HEK293 (cell line): ENCODE measurements at regions not wholly inside any gene's neighbourhood (a gene's known extent, or its start where the extent isn't known, plus 50 kb on each side); places are given as distances from the start of the nearest gene placed in this dataset.

ENCODE experiments used
- CTCF ChIA-PET: fragments of 350-600 bp; formaldehyde crosslinking; extraction: SDS; loops from one replicate; lab custom pipeline; 2021; ENCODE audit warnings: antibody characterized with exemption; lab: Yijun Ruan, JAX
- POLR2A ChIA-PET: fragments of 300-600 bp; formaldehyde crosslinking; extraction: SDS; loops from one replicate; lab custom pipeline; 2020; ENCODE audit warnings: antibody characterized with exemption, inconsistent platforms; lab: Yijun Ruan, JAX
- H3K27ac ChIP-seq: fragments of 200-500 bp; sonication (Bioruptor generic); 2 replicates; pipeline ENCODE4 v1.5.1; 2014; ENCODE audit warnings: low read depth, low read length, control low read depth, inconsistent platforms; ENCODE audit errors: extremely low read depth
- H3K36me3 ChIP-seq, 2 experiments: fragments of 200-500 bp in 1 of 2; sonication (Bioruptor generic) in 1 of 2; 1 replicate in 1 of 2; 2 replicates in 1 of 2; pipeline ENCODE4 v1.5.1; 2014 to 2017; ENCODE audit warnings: inconsistent platforms in 2 of 2, low read length in 2 of 2; ENCODE audit not compliant: control insufficient read depth in 2 of 2, insufficient read depth in 1 of 2
- H3K4me1 ChIP-seq: fragments of 200-500 bp; sonication (Bioruptor generic); 2 replicates; pipeline ENCODE4 v1.5.1; 2014; ENCODE audit warnings: mild to moderate bottlenecking, low read length, inconsistent platforms; ENCODE audit not compliant: control insufficient read depth, insufficient read depth
- H3K4me3 ChIP-seq: 2 replicates; pipeline ENCODE4 v1.5.1; 2011; ENCODE audit warnings: low read depth, mild to moderate bottlenecking, control low read depth, low read length, moderate library complexity
- H3K9me3 ChIP-seq: fragments of 200-500 bp; sonication (Bioruptor generic); 2 replicates; pipeline ENCODE4 v1.5.1; 2014; ENCODE audit warnings: low read depth, low read length, inconsistent platforms; ENCODE audit not compliant: control insufficient read depth, insufficient read depth
- GLI2 ChIP-seq: fragments of 450-650 bp; formaldehyde crosslinking; IDR thresholded peaks from 2 replicates; pipeline ENCODE4; 2017; ENCODE audit warnings: missing biosample characterization, missing genetic modification characterization, low read depth, borderline replicate concordance
- GLIS2 ChIP-seq: fragments of 450-650 bp; formaldehyde crosslinking; IDR thresholded peaks from 2 replicates; pipeline ENCODE4 v1.5.1; 2016; ENCODE audit warnings: missing biosample characterization, missing genetic modification characterization
- INSM2 ChIP-seq: fragments of 450-650 bp; formaldehyde crosslinking; IDR thresholded peaks from 2 replicates; pipeline ENCODE4 v1.5.1; 2016; ENCODE audit warnings: missing biosample characterization, missing genetic modification characterization
- PRDM6 ChIP-seq: fragments of 450-650 bp; formaldehyde crosslinking; IDR thresholded peaks from 2 replicates; pipeline ENCODE4 v1.5.1; 2017; ENCODE audit warnings: missing biosample characterization, missing genetic modification characterization
- RBAK ChIP-seq: fragments of 450-650 bp; formaldehyde crosslinking; IDR thresholded peaks from 2 replicates; pipeline ENCODE4 v1.5.1; 2016; ENCODE audit warnings: missing biosample characterization, missing genetic modification characterization
- ZNF138 ChIP-seq: fragments of 450-650 bp; formaldehyde crosslinking; IDR thresholded peaks from 2 replicates; pipeline ENCODE4 v1.5.1; 2016; ENCODE audit warnings: missing biosample characterization, missing genetic modification characterization, borderline replicate concordance
- ZNF169 ChIP-seq: fragments of 450-650 bp; formaldehyde crosslinking; IDR thresholded peaks from 2 replicates; pipeline ENCODE4 v1.5.1; 2016; ENCODE audit warnings: missing biosample characterization, missing genetic modification characterization
- ZNF214 ChIP-seq: fragments of 450-650 bp; formaldehyde crosslinking; IDR thresholded peaks from 2 replicates; pipeline ENCODE4 v1.5.1; 2017; ENCODE audit warnings: missing biosample characterization, mild to moderate bottlenecking, missing genetic modification characterization, borderline replicate concordance
- ZNF221 ChIP-seq: fragments of 450-650 bp; formaldehyde crosslinking; IDR thresholded peaks from 2 replicates; pipeline ENCODE4 v1.5.1; 2017; ENCODE audit warnings: missing biosample characterization, missing genetic modification characterization, borderline replicate concordance
- ZNF280D ChIP-seq: fragments of 450-650 bp; formaldehyde crosslinking; IDR thresholded peaks from 2 replicates; pipeline ENCODE4 v1.5.1; 2016; ENCODE audit warnings: missing biosample characterization, missing genetic modification characterization
- ZNF394 ChIP-seq: fragments of 450-650 bp; formaldehyde crosslinking; IDR thresholded peaks from 2 replicates; pipeline ENCODE4 v1.5.1; 2016; ENCODE audit warnings: missing biosample characterization, missing genetic modification characterization, mild to moderate bottlenecking, moderate library complexity, borderline replicate concordance
- ZNF623 ChIP-seq: fragments of 450-650 bp; formaldehyde crosslinking; IDR thresholded peaks from 2 replicates; pipeline ENCODE4 v1.5.1; 2016; ENCODE audit warnings: missing biosample characterization, missing genetic modification characterization
- ZNF677 ChIP-seq: fragments of 450-650 bp; IDR thresholded peaks from 2 replicates; pipeline ENCODE4 v1.5.0; 2018; ENCODE audit warnings: missing biosample characterization, mild to moderate bottlenecking, missing genetic modification characterization, moderate library complexity
- ZNF776 ChIP-seq: fragments of 450-650 bp; formaldehyde crosslinking; IDR thresholded peaks from 2 replicates; pipeline ENCODE4 v1.5.0; 2017; ENCODE audit warnings: missing biosample characterization, missing genetic modification characterization, borderline replicate concordance
- TF ChIP-seq, protein P1 (sequence below): fragments of 450-650 bp; formaldehyde crosslinking; IDR thresholded peaks from 2 replicates; pipeline ENCODE4 v1.5.1; 2016; ENCODE audit warnings: missing biosample characterization, missing genetic modification characterization

DNA sequence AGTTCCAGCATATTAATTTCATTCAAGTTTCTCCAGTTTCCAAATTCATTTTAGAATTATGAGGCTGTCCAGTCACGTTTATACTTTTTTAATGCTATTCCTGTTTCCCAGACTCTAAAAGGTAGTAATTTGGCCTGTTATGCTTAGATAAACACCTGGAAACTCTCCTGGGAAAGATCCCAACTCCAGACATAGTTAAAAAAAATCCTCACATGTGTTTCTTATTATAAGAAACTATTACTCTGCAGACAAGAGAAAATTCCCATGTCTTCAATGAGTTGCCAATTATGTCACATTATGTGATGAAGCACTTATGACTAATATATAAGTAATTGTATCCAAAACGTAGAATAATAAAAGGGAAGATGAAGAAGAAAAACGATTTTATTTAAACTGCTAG lies 137.1 kb upstream of the TMC3 start:
- no peak overlapping the region for H3K4me3 ChIP-seq
- H3K27ac ChIP-seq: no peak overlapping the region
- H3K9me3 ChIP-seq: no peaks in the 10 kb centered on the region
- CTCF ChIA-PET: no interaction called here
- no peaks in the 10 kb centered on the region for H3K36me3 ChIP-seq
- no peak for TF ChIP-seq ZNF214 (tag by site-specific recombination)
- 0 out of 2 replicates have a peak, but pooled peaks have one; percentile 14 for TF ChIP-seq PRDM6 (tag by site-specific recombination)
- POLR2A ChIA-PET: no interaction called here
- no peaks in the 10 kb centered on the region for H3K4me1 ChIP-seq

GRCh38 chr15:81507831-81508230 lies 133.8 kb upstream of the TMC3 start:
- CTCF ChIA-PET: interaction anchor here (0.9 kb wide), 1 partner anchor 26 kb away, joined by 3 read pairs; no protein-coding TSS in a partner anchor
- no peak overlapping the region for H3K27ac ChIP-seq
- POLR2A ChIA-PET: no interaction called here

GRCh38 chr15:81506936-81507335 lies 132.9 kb upstream of the TMC3 start:
- no peak overlapping the region for H3K27ac ChIP-seq
- TF ChIP-seq ZNF138 (tag by site-specific recombination): no peak
- no peak for TF ChIP-seq ZNF677 (tag by site-specific recombination)
- ChIA-PET POLR2A (no interaction called here), CTCF (interaction anchor here (0.9 kb wide), 1 partner anchor 26 kb away, joined by 3 read pairs; no protein-coding TSS in a partner anchor)
- no peaks in the 10 kb centered on the region for H3K9me3 ChIP-seq
- no peaks in the 10 kb centered on the region for H3K36me3 ChIP-seq
- no peaks in the 10 kb centered on the region; the same call in 1 of the 2 replicates for H3K4me1 ChIP-seq
- no peak overlapping the region for H3K4me3 ChIP-seq

More at GRCh38 chr15:81507831-81508230, 133.8 kb upstream of the TMC3 start:
- no peaks in the 10 kb centered on the region; the same call in 1 of the 2 replicates for H3K4me1 ChIP-seq
- no peaks in the 10 kb centered on the region for H3K36me3 ChIP-seq
- H3K9me3 ChIP-seq: no peaks in the 10 kb centered on the region
- no peak for TF ChIP-seq ZNF394 (tag by site-specific recombination)
- TF ChIP-seq, protein P1, sequence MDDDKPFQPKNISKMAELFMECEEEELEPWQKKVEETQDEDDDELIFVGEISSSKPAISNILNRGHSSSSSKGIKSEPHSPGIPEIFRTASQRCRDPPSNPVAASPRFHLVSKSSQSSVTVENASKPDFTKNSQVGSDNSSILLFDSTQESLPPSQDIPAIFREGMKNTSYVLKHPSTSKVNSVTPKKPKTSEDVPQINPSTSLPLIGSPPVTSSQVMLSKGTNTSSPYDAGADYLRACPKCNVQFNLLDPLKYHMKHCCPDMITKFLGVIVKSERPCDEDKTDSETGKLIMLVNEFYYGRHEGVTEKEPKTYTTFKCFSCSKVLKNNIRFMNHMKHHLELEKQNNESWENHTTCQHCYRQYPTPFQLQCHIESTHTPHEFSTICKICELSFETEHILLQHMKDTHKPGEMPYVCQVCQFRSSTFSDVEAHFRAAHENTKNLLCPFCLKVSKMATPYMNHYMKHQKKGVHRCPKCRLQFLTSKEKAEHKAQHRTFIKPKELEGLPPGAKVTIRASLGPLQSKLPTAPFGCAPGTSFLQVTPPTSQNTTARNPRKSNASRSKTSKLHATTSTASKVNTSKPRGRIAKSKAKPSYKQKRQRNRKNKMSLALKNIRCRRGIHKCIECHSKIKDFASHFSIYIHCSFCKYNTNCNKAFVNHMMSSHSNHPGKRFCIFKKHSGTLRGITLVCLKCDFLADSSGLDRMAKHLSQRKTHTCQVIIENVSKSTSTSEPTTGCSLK (tag by site-specific recombination): no peak
- no peak overlapping the region for H3K4me3 ChIP-seq

GRCh38 chr15:81506071-81506470 lies 132.1 kb upstream of the TMC3 start:
- TF ChIP-seq ZNF776 (no peak), ZNF280D (tag by site-specific recombination) (no peak), RBAK (tag by site-specific recombination) (no peak), ZNF623 (tag by site-specific recombination) (no peak), ZNF169 (no peak), GLIS2 (tag by site-specific recombination) (no peak), GLI2 (tag by site-specific recombination) (no peak), INSM2 (tag by site-specific recombination) (no peak), ZNF221 (no peak)
- TF ChIP-seq, all 188 proteins: peak for 0
- CTCF ChIA-PET: no interaction called here
- H3K27ac ChIP-seq: no peak overlapping the region
- H3K9me3 ChIP-seq: no peaks in the 10 kb centered on the region
- POLR2A ChIA-PET: no interaction called here
- no peaks in the 10 kb centered on the region for H3K36me3 ChIP-seq
- H3K4me3 ChIP-seq: no peak overlapping the region
- H3K4me1 ChIP-seq: no peaks in the 10 kb centered on the region; the same call in 1 of the 2 replicates
